NCI-H2196 treated with DMSO at 0.1 percent for 48 hours (cell line): ENCODE measurements at regions not wholly inside any gene's neighbourhood (a gene's known extent, or its start where the extent isn't known, plus 50 kb on each side); places are given as distances from the start of the nearest gene placed in this dataset.

Experiments
- DNase-seq: peaks from one replicate; lab custom pipeline; 2025; ENCODE audit not compliant: unreplicated experiment; lab: John Stamatoyannopoulos, UW

DNA sequence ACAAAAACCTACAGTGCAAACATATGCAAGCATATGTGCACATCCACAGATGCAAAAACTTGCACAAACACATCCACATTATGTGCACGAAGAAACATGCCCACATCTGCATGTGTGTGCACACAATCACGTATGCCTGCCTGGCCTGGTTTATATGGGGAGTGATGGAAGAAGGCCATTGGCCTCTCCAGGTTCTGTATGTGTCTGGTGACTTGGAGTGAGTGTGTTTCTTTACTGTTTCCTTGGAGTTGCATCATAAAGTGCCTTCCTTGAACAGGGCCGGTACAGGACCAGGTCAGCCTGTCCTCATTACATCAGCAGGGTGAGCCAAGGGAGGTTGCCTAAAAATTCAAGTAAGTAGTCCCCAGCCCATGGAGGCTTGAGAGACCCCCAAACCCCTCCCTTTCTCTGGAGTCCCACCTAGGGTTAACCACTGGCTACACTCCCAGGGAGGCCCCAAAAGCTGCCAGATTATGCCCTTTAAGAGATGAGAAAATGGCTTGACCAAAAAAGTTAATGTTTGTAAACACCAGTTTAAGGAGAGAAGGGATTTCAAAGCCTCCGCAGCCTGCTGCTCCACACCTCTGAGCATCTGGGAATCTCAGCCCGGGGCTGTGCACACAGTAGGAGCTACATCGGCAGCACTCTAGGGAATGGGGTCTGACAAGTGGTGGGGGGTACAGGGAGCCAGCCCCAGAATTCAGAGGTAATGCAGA is 140.8 kb downstream of the VEGFA start:
- no peak for DNase-seq

GRCh38 chr6:43910149-43910637 is 140.2 kb downstream of the VEGFA start:
- no peak for DNase-seq

DNA sequence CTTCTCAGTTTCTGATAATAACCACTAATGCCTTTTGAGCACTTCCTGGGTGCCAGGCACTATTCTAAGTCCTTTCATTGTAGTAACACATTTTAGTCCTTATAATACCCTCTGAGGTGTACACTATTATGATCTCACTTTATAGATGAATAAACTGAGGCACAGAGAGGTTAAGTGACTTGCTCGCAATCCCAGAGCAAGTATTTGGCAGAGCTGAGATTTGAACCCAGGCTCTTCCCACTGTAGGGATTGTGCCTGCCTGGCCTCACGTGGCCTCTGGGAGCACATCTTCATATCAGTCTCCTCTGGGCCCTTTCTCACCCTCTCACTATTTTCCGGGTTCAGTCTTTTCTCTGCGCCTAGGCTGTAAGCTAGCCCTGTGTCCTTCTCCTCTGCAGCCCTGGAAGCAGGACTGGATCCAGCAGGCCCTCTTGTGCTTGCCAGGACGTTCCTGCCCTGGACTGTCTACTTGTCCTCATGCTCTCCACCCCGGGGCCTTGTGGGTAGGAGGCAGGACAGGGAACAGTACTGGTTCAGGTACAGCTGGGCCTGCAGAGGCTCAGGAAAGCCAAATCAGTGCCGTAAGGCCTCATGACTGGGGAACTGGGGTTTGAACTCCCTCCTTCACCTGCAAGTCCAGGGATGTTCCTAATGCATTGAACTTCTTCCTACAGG is 139.6 kb downstream of the VEGFA start:
- DNase-seq: no peak

DNA sequence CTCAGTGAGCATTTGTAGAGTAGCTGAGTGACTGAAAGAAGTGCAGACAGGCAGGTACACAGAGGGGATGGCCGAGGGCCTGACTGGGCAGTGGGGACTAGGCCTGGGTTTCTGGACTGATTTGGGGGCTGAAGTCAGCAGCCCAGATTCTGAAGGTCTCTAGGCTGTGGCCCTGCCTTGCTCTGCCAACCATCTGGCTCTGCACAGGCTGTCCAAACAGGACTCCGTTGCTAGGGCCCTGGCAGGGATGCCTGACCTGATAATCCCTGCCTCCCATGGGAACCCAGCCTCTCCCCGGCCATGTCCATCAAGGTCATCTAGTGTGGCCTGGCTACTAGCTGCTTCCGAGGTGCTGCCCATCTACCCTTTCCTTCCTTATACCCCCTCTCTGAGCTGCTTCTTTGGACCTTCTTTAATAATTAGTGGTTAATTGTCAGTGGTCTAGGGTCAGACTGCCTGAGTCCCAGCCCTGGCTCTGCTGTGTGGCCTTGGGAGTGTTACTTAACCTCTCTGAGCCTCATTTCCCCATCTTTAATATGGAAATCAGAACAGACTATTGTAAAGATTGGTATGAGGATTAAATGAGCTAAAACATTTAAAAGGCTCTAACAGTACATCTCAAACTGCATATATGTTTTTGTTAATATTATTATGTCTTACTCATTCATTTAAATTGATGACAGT is 137.9 kb downstream of the VEGFA start:
- DNase-seq: no peak

- no peak for DNase-seq
Observed at GRCh38 chr6:43907312-43907711, 137.3 kb downstream of the VEGFA start.

- DNase-seq: no peak
Observed at GRCh38 chr6:43904311-43905123, 134.5 kb downstream of the VEGFA start.

DNA sequence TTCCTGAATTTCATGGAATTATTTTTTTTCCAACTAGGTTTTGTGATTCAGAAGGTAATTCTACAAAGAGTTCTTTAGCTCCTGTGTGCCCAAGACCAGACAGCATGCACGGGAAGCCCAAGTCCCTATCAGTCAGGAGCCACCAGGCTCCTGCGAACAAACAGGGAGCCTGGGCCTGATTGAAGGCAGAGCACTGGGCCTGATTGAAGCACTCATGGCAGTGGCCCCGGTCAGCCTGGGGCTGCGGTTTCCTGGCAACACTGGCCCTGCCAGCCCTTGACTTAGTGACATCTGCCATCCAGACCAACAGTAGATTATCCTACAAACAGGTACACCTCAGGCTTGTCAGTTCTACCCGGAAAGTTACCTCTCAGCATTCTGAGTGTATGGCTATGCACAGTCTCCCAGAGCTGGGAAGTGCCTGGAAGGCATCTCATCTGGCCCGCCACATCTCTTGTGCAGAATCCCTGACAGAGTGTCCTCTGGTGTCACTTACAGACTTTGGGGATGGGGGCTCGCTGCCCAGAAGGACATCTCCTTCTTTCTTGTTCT is 133.8 kb downstream of the VEGFA start:
- no peak for DNase-seq

GRCh38 chr6:43901733-43902230 is 131.8 kb downstream of the VEGFA start:
- DNase-seq: no peak

DNA sequence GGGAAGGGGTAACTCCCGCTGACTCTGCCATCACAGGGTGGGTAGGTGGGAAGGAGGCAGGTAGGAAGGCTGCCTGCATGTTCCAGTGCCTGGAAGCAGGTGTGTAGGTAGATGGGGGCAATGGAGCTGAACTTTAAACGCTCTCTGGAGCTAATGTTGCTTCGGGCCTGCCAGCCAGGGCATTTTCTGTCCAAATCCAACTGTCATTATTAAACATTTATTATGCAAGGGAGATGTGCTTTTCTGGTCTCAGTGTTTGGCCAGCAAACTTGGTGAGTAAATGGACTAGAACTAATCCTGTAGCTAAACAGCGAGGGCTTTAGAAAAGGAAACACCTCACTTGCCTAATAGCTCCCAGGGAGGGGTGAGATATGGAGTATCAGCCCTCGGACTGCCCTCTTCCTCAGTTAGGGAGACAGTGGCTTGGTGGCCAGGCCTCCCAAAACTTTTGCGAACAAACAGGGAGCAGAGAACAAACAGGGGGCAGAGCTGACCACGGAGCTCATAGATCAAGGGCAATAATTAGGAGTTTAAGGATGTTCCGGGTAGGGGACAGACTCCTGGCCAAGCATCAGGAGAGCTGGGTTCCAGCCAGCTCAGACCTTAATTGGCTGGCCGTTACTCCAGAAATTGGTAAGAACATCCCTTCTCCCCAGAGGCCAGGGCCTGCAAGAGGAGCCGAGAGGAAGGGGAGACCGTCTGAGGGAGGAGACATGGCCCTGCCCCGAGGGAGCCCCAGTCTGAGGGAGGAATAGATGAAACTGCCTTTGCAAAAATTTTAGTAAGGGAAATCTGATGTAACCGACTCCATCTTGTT is 131.1 kb downstream of the VEGFA start:
- DNase-seq: no peak

- no peak for DNase-seq
Observed at GRCh38 chr6:43900560-43900915, 130.5 kb downstream of the VEGFA start.

GRCh38 chr6:43899830-43900229 is 129.8 kb downstream of the VEGFA start:
- no peak for DNase-seq

- DNase-seq: no peak
Observed at GRCh38 chr6:43898358-43899131, 128.5 kb downstream of the VEGFA start.

GRCh38 chr6:43897571-43898302 is 127.7 kb downstream of the VEGFA start:
- DNase-seq: no peak

DNA sequence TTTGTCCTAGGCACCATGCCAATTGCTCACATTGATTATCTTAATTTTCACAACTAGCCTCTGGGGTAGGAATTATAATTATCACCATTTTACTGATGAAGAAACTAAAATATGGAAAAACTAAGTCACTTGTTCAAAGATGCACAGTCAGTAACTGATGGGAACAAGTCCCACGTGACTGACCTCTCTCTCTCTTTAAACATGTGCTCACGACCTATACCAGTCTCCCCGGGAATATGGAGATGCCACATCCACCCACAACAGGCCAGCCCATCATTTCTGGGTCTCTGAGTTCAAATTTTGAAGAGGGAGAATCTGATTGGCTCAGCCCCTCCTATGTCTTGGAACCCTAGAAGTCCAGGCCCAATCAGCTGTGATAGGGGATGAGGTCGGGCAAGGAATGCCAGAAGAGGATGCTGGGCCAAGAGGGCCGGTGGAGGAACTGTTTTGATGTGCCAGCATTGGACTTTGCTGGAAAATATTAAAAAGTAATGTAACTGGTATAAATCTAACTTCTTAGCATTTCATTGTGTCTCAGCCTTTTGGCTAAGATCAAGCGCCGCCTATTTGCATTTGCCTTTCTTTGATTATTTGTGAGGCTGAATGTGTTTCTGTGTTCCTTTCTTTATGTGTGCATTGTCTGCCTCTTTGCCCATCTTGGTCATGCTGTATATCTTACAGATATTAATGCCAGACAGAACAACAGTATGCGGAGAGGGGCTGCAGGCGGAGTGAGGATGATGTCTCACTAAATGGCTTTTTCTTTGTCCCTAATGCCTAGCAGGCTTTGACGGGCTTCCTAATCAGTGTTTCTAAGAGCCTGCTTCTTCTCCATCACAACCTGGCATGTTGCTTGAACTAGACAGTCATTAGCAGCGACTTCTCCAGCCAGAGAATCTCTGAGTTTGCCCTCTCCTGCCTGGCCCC is 126.6 kb downstream of the VEGFA start:
- DNase-seq: no peak

- DNase-seq: no peak
Observed at GRCh38 chr6:43895656-43896328, 125.8 kb downstream of the VEGFA start.

DNA sequence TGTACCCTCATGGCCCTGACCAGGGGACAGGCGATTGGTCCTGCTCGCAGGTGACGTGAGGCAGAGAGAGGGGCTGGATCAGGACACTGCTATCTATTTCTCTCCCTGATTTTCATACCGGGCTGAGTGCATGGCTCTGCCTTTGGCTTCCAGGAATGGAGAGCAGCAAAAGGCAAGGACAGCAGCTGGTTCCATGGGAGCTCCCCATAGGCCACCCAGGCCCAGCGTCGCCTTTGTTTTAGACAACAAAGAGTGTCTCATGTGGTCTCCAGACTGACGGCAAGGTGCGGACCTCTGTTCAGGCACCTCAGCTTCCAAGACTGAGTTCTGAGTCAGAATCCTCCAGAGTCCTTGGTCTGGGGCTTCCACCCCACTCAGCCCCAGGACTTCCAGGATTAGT is 123.1 kb downstream of the VEGFA start:
- DNase-seq: no peak
